Uterus (tissue), 3 donors: ENCODE measurements at regions not wholly inside any gene's neighbourhood (a gene's known extent, or its start where the extent isn't known, plus 50 kb on each side); places are given as distances from the start of the nearest gene placed in this dataset.
"Not testable (repeated sequence)": the region's sequence is repeated elsewhere in the genome, so short reads cannot be mapped to it uniquely, and the experiment has no call there.

Experiments used
- DNase-seq, 2 donors: peaks; one replicate each; pipeline ENCODE4 v3.0.0-alpha.2; 2019 to 2020
- H3K27ac ChIP-seq, 2 donors: fragments of 200-600 bp; sonication (generic); 1 replicate in 1 of 2; 2 replicates in 1 of 2; pipeline ENCODE4 v1.5.1; 2016 to 2018
- H3K27me3 ChIP-seq, 2 donors: fragments of 200-600 bp; sonication (generic); one replicate each; pipeline ENCODE4 v1.5.1; 2018 to 2019; ENCODE audit warnings: control low read depth in 1 of 2
- H3K36me3 ChIP-seq, 2 donors: fragments of 200-600 bp; sonication (generic); one replicate each; pipeline ENCODE4 v1.5.1; 2019; ENCODE audit warnings: control low read depth in 1 of 2
- H3K4me1 ChIP-seq, 2 donors: fragments of 200-600 bp; sonication (generic); one replicate each; pipeline ENCODE4 v1.5.1; 2018 to 2019; ENCODE audit warnings: control low read depth in 1 of 2
- H3K4me3 ChIP-seq, 2 donors: fragments of 200-600 bp; sonication (generic); 1 replicate in 1 of 2; 2 replicates in 1 of 2; pipeline ENCODE4 v1.5.1; 2018 to 2019; ENCODE audit warnings: mild to moderate bottlenecking in 1 of 2
- H3K9me3 ChIP-seq, 2 donors: fragments of 200-600 bp; sonication (generic); one replicate each; pipeline ENCODE4 v1.5.1; 2019; ENCODE audit warnings: control low read depth in 1 of 2
- intact Hi-C: fragments of 100-400 bp; cut with DNase I; formaldehyde crosslinking; loops from one replicate; pipeline ENCODE4 v1.15.1; 2023; ENCODE audit warnings: low total_unique reads
- donor health status: DM: yes; HTN: yes; CAD: no.

- H3K36me3 ChIP-seq, DNase-seq, H3K9me3 ChIP-seq, H3K4me1 ChIP-seq, H3K27ac ChIP-seq, H3K27me3 ChIP-seq, H3K4me3 ChIP-seq, intact Hi-C loops: not testable (repeated sequence)
These were observed 242.7 kb upstream of the NBPF12 start for GRCh38 chr1:146695388-146695787.

GRCh38 chr1:146691798-146692197 lies 246.3 kb upstream of the NBPF12 start:
- not testable (repeated sequence) for DNase-seq

GRCh38 chr1:146688893-146689292 lies 249.2 kb upstream of the NBPF12 start:
- intact Hi-C loops, H3K4me3 ChIP-seq, H3K4me1 ChIP-seq, H3K36me3 ChIP-seq, DNase-seq, H3K27ac ChIP-seq, H3K9me3 ChIP-seq, H3K27me3 ChIP-seq: not testable (repeated sequence)

More at GRCh38 chr1:146691798-146692197, 246.3 kb upstream of the NBPF12 start:
- H3K27ac ChIP-seq, H3K36me3 ChIP-seq, H3K27me3 ChIP-seq, H3K4me1 ChIP-seq, H3K4me3 ChIP-seq, intact Hi-C loops, H3K9me3 ChIP-seq: not testable (repeated sequence)

- H3K36me3 ChIP-seq, H3K4me1 ChIP-seq, DNase-seq, H3K27ac ChIP-seq, intact Hi-C loops, H3K4me3 ChIP-seq, H3K27me3 ChIP-seq, H3K9me3 ChIP-seq: not testable (repeated sequence)
These were observed 251.3 kb upstream of the NBPF12 start for GRCh38 chr1:146686777-146687366.

- H3K27ac ChIP-seq, H3K4me3 ChIP-seq, H3K4me1 ChIP-seq, H3K27me3 ChIP-seq, DNase-seq, intact Hi-C loops, H3K9me3 ChIP-seq, H3K36me3 ChIP-seq: not testable (repeated sequence)
These were observed 255.0 kb upstream of the NBPF12 start for GRCh38 chr1:146683126-146683429.

GRCh38 chr1:146682227-146683125 lies 255.6 kb upstream of the NBPF12 start:
- H3K27ac ChIP-seq, intact Hi-C loops, DNase-seq, H3K4me3 ChIP-seq, H3K9me3 ChIP-seq, H3K27me3 ChIP-seq, H3K36me3 ChIP-seq, H3K4me1 ChIP-seq: not testable (repeated sequence)

- H3K36me3 ChIP-seq, H3K4me3 ChIP-seq, H3K27me3 ChIP-seq, H3K27ac ChIP-seq, H3K4me1 ChIP-seq, H3K9me3 ChIP-seq, DNase-seq, intact Hi-C loops: not testable (repeated sequence)
These were observed 264.3 kb upstream of the NBPF12 start for GRCh38 chr1:146673729-146674299.

- intact Hi-C loops, H3K27me3 ChIP-seq, DNase-seq, H3K9me3 ChIP-seq, H3K4me3 ChIP-seq, H3K36me3 ChIP-seq, H3K4me1 ChIP-seq, H3K27ac ChIP-seq: not testable (repeated sequence)
These were observed 265.5 kb upstream of the NBPF12 start for GRCh38 chr1:146672608-146673007.

- H3K4me3 ChIP-seq, H3K4me1 ChIP-seq, H3K36me3 ChIP-seq, intact Hi-C loops, H3K27me3 ChIP-seq, H3K27ac ChIP-seq, DNase-seq, H3K9me3 ChIP-seq: not testable (repeated sequence)
These were observed 266.5 kb upstream of the NBPF12 start for GRCh38 chr1:146671588-146671987.

GRCh38 chr1:146670832-146671566 lies 267.1 kb upstream of the NBPF12 start:
- DNase-seq, H3K27me3 ChIP-seq, H3K9me3 ChIP-seq, intact Hi-C loops, H3K4me1 ChIP-seq, H3K4me3 ChIP-seq, H3K27ac ChIP-seq, H3K36me3 ChIP-seq: not testable (repeated sequence)

- DNase-seq, H3K27ac ChIP-seq, H3K9me3 ChIP-seq, H3K4me3 ChIP-seq, H3K27me3 ChIP-seq, H3K36me3 ChIP-seq, intact Hi-C loops, H3K4me1 ChIP-seq: not testable (repeated sequence)
These were observed 271.8 kb upstream of the NBPF12 start for GRCh38 chr1:146666275-146666674.

GRCh38 chr1:146660242-146660641 lies 277.9 kb upstream of the NBPF12 start:
- H3K27ac ChIP-seq, intact Hi-C loops, H3K4me3 ChIP-seq, H3K36me3 ChIP-seq, DNase-seq, H3K9me3 ChIP-seq, H3K4me1 ChIP-seq, H3K27me3 ChIP-seq: not testable (repeated sequence)
